ENCODE measurements at regions not wholly inside any gene's neighbourhood (a gene's known extent, or its start where the extent isn't known, plus 50 kb on each side); places are given as distances from the start of the nearest gene placed in this dataset.
"Not testable (repeated sequence)": the region's sequence is repeated elsewhere in the genome, so short reads cannot be mapped to it uniquely, and the experiment has no call there.

GRCh38 chr16:85204242-85205010 is 92.2 kb upstream of the CIBAR2 start:
- no peak overlapping the region for H3K4me3 ChIP-seq (ENCODE audit: low read depth, low read length)
- no peak for TF ChIP-seq CTCF (IDR thresholded peaks at IDR 0.05; ENCODE audit: borderline replicate concordance, insufficient read depth, low read depth, low read length)

- H3K4me3 ChIP-seq (ENCODE audit: low read depth, low read length): not testable (repeated sequence)
Measured at GRCh38 chr16:85205257-85205656, 93.0 kb upstream of the CIBAR2 start.

GRCh38 chr16:85205747-85206471 is 93.6 kb upstream of the CIBAR2 start:
- no peak overlapping the region for H3K4me3 ChIP-seq (ENCODE audit: low read depth, low read length)
- no peak for TF ChIP-seq CTCF (IDR thresholded peaks at IDR 0.05; ENCODE audit: borderline replicate concordance, insufficient read depth, low read depth, low read length)

- no peak for TF ChIP-seq CTCF (IDR thresholded peaks at IDR 0.05; ENCODE audit: borderline replicate concordance, insufficient read depth, low read depth, low read length)
- H3K4me3 ChIP-seq (ENCODE audit: low read depth, low read length): no peak overlapping the region
Measured at GRCh38 chr16:85206472-85207356, 94.4 kb upstream of the CIBAR2 start.

- no peak overlapping the region for H3K4me3 ChIP-seq (ENCODE audit: low read depth, low read length)
- no peak for TF ChIP-seq CTCF (IDR thresholded peaks at IDR 0.05; ENCODE audit: borderline replicate concordance, insufficient read depth, low read depth, low read length)
Measured at GRCh38 chr16:85207357-85207921, 95.2 kb upstream of the CIBAR2 start.

GRCh38 chr16:85208181-85208580 is 95.9 kb upstream of the CIBAR2 start:
- TF ChIP-seq CTCF (IDR thresholded peaks at IDR 0.05; ENCODE audit: borderline replicate concordance, insufficient read depth, low read depth, low read length): no peak
- no peak overlapping the region for H3K4me3 ChIP-seq (ENCODE audit: low read depth, low read length)

Measured in GM12875 (cell line).